GM18498 (cell line): ENCODE measurements at regions not wholly inside any gene's neighbourhood (a gene's known extent, or its start where the extent isn't known, plus 50 kb on each side); places are given as distances from the start of the nearest gene placed in this dataset.

Experiments used
- ATAC-seq: cut with Tn5 transposase; IDR thresholded peaks from one replicate; pipeline ENCODE4 v1.9.1; 2021; ENCODE audit warnings: mild to moderate bottlenecking, moderate library complexity; ENCODE audit not compliant: unreplicated experiment

- ATAC-seq = peak; percentile 76
Measured at GRCh38 chr2:136225950-136226835, 108.2 kb upstream of the CXCR4 start.

DNA sequence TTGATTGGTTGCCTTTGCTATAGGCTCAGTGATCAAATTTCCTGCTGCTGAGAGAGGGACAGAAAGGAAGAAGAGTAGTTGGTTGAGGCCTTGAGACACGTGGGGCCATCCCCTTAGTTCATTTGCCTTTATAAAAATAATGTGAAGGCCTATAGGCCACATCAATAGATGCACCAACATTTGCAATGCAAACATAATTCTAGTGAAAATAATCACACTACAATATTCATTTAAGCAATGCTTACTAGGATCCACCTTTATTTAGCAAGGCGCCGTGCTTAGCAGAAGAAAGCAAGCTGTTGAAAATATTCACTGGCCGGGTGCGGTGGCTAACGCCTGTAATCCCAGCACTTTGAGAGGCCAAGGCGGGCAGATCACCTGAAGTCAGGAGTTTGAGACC lies 105.3 kb upstream of the CXCR4 start:
- ATAC-seq = no peak

GRCh38 chr2:136222862-136223261 lies 104.9 kb upstream of the CXCR4 start:
- ATAC-seq = no peak

GRCh38 chr2:136221026-136221425 lies 103.1 kb upstream of the CXCR4 start:
- no peak for ATAC-seq

DNA sequence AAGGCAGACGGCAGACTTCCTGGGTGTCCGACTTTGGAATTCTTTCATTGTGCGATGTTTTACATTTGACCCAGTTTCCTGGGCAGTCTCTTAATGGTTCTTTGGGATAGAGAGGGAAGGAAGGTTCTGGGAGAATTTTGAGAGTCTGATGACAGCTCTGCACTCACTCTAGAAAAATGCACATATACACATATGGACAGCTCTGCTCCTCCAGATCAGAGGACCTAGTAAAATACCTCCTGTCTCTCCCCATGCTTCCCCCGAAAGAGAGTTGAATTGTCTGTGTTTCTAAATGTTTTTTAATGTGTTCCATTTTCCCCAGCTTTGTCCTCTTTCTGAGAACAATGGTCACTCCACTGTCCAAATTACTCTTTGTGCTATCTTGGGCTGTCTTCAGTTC lies 102.0 kb upstream of the CXCR4 start:
- no peak for ATAC-seq

DNA sequence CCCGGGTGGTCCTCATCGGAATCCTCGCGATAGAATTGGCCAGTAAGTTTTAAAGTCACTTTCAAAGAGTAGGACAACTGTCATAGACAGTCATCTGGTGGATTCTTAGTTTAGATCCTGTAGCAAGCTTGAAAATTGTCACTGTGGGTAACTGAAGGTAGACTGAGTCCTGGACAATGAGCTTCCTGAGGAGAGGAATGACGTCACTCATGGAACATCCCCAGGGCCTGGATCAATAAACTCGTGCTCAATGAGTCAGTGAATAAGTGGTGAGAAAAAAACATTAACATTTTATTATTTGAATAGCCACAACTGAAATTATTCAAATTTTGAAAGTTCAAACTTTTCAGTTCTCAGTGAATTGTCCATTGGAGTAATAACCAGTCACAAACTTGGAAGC lies 101.4 kb upstream of the CXCR4 start:
- no peak for ATAC-seq

- ATAC-seq = peak; percentile 58
Measured at GRCh38 chr2:136217996-136218395, 100.0 kb upstream of the CXCR4 start.

DNA sequence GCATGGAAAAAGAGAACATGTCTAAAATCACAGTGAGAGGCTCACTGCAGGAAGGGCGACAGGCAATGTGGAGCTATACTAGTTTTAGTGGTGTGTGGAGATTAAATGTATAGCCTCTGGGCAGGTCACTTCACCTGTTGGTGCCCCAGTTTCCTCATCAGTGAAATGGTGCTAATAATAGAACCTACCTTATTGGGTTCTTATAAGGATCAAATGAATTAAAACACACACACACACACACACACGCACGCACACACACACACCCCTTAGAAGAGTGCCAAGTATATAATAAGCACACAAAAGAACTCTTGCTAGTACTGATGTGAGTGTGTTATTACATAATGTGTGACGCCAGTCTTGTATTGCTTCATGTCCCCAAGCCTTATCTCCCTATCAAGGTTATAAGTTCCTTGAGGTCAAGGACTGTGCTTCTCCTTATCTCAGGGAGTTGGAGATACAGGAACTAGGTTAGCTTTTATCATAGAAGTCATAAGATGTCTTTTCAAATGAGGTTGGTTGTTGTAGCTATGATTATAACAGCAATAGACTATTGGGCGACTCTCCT lies 98.0 kb upstream of the CXCR4 start:
- ATAC-seq = no peak

- ATAC-seq = no peak
Measured at GRCh38 chr2:136215449-136215848, 97.5 kb upstream of the CXCR4 start.

DNA sequence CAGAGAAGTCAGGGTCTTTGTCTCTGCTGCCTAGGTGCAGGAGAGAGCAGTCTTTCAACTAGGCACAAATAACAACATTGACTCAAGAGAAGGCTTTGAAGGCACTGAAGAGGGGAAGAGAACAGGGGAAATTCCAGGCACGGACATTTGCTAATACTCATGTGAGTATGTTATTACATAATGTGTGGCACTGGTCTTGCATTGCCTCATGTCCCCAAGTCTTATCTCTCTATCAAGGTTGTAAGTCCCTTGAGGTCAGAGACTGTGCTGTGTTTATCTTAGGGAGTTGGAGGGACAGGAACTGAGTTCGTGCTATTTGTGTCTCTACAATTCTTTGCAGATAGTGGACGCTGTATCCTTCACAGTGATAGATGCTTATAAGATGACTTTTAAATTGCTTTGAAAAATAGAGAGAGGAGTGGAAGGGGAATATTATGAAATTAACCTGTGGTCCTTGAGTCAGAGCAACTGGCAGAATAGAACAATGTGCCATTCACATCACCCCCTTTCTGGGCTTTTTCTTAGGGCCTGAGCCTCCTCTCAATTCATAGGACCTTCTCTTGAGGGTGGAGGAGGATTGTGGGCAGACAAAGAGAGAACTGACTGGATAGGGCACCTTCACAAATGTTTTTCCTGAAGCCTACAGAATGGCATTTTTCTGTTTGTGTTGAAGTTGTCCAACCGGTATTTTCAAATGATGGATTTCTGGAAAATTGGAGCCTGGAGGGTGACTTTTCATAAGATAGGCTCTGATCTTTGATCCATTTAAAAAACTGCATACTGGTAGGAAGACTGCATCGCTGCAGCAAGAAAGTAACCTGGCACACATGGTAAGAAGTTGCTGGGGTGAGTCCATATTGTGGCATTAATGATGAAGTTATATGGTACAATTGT lies 96.6 kb upstream of the CXCR4 start:
- ATAC-seq = no peak

DNA sequence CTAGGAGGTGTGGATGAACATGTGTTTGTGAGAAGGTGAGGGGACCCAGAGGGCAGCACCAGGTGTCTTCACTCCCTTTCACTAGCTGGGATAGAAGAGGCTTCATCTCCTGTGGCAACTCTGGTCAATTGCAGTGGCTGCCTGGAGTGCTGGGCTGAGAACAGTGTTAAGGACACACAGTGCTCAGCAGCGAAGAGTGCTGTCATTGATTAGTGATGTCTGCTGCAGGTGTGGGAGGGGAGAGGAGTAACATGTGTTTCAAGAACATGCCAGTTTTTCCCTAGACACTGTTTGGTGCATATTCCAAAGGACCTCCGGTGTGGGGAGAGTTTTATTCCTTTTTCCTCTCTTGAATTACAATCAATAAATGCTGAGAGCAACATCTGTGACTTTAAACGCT lies 95.9 kb upstream of the CXCR4 start:
- ATAC-seq = no peak

DNA sequence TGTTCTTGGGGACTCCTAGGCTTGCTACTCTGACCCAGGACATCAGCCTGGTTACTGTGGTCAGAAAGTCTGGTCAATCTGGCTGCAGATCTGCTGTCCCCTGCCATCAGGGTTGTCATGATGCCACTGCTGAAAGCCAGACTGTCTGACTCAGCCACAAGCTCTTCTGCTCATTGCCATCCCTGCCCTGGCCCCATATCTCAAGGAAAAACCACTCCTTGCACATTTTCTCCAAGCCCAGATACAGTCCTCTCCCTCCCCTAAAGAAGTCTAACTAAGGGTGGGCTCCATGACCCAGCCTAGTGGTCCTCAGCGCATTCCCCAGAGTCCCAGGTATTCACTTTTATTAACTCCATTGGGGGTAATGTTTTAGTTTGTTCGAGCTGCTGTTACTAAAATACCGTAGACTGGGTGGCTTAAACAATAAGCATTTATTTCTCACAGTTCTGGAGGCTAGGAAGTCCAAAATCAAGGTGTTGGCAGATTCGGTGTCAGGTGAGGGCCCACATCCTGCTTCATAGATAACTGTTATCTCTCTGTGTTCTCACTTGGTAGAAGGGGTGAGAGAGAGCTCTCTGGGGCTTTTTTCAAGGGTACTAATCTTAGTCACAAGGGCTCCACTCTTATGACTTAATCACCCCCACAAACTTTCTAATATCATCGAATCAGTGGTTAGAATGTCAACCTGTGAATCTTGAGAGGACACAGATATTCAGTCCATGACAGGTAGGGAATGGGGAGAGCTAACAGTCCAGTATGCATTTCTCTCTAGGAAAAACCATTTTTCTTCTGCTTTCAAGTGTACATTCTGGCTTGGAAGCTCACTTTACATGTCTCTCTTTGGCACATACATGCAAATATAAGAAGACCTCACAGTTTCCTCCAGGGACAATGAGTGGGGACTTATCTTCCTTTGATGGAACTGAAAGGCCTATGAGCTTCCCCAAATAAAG lies 94.8 kb upstream of the CXCR4 start:
- ATAC-seq = peak; percentile 72

DNA sequence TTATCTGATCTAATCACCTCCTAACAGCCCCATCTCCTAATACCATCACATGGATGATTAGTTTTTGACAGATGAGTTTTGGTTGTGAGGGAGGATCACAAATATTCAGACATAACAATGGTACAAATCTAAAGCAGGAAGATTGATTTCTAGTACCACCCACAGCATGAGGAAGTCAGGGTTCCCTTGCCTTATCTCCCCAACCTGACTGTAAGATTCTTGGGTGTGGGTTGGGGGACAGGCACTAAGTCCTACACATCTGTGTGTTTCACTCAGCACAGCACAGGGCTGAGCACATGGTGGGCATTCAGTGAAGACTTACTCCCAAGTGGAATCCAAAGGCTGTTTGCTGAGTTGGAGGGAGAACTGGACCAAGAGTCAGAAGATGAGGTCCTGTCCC lies 93.8 kb upstream of the CXCR4 start:
- ATAC-seq = no peak

DNA sequence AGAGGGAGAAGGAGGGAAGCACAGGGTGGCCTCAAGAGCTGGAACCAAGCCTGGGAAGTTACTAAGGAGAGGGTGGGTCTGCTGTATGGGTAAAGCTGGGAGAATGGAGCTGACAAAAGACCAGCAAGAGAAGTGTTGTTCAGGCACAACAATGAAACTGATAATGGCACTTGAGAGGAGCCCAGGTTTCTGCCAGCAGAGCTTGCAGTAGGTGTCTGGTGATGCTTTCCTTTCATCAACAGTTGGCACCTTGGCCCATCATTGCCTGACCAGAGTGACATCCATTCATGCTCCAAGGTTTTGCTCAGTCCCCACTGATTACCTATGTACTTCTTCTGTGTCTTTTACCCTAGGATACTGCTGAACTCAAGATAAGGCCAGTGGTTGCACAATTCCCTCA lies 92.9 kb upstream of the CXCR4 start:
- ATAC-seq = no peak

DNA sequence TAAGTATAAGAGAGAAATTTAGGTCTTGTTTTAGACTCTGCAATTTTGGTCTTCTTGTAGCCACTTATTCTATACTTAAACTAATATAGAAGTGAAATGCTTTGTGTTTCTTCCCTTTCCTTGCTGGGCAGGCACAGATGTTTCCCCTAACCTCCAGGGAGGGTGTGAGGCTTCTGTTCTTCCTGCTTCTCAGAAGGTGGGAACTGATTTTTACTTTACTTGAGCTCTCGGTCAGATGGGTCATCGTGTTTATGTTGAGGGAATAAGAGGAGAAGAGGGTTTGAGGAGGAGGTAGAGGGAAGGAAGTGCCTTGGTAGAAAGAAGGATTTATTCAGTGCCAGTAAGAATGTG lies 92.5 kb upstream of the CXCR4 start:
- ATAC-seq = no peak

GRCh38 chr2:136209561-136210454 lies 91.9 kb upstream of the CXCR4 start:
- no peak for ATAC-seq

GRCh38 chr2:136208682-136209420 lies 90.9 kb upstream of the CXCR4 start:
- no peak for ATAC-seq

- no peak for ATAC-seq
Measured at GRCh38 chr2:136207665-136208064, 89.7 kb upstream of the CXCR4 start.
